Activated naive CD8-positive, alpha-beta T cell treated with anti-CD3 and anti-CD28 coated beads for 36 hours (primary cell): ENCODE measurements at regions not wholly inside any gene's neighbourhood (a gene's known extent, or its start where the extent isn't known, plus 50 kb on each side); places are given as distances from the start of the nearest gene placed in this dataset.

Experiments
- DNase-seq: peaks from one replicate; pipeline ENCODE4 v3.0.0; 2021
- H3K27ac Mint-ChIP-seq: one replicate; pipeline ENCODE4 v1.8.0; 2022; ENCODE audit warnings: mild to moderate bottlenecking, moderate library complexity, mixed read lengths
- H3K27me3 Mint-ChIP-seq: one replicate; pipeline ENCODE4 v1.8.0; 2022; ENCODE audit warnings: mild to moderate bottlenecking, mixed read lengths
- H3K36me3 Mint-ChIP-seq: one replicate; pipeline ENCODE4 v1.8.0; 2021; ENCODE audit warnings: mild to moderate bottlenecking, mixed read lengths
- H3K4me1 Mint-ChIP-seq: one replicate; pipeline ENCODE4 v1.8.0; 2021; ENCODE audit warnings: mixed read lengths
- H3K4me3 Mint-ChIP-seq: one replicate; pipeline ENCODE4 v1.8.0; 2022; ENCODE audit warnings: mild to moderate bottlenecking, moderate library complexity, mixed read lengths
- H3K9me3 Mint-ChIP-seq: one replicate; pipeline ENCODE4 v1.8.0; 2022; ENCODE audit warnings: mixed read lengths

DNA sequence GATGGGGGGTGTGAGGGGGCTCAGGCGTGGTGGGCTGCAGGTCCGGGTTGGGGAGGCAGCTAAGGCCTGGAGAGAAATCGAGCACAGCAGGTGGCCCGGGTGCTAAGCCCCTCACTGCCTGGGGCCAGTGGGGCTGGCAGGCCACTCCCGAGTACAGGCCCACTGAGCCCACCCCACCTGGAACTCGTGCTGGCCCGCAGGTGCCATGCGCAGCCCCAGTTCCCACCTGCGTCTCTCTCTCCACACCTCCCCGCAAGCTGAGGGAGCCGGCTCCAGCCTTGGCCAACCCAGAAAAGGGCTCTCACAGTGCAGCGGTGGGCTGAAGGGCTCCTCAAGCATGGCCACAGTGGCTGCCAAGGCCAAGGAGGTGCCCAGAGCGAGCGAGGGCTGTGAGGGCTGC is 1047.1 kb upstream of the ADGRL4 start:
- H3K4me1 Mint-ChIP-seq, result no peaks in the 10 kb centered on the region
- no peak for DNase-seq
- H3K27me3 Mint-ChIP-seq, result no peaks in the 10 kb centered on the region
- no peaks in the 10 kb centered on the region for H3K36me3 Mint-ChIP-seq
- H3K4me3 Mint-ChIP-seq, result no peak overlapping the region
- no peak overlapping the region for H3K27ac Mint-ChIP-seq
- H3K9me3 Mint-ChIP-seq, result peaks cover 6% of the 10 kb centered on the region

DNA sequence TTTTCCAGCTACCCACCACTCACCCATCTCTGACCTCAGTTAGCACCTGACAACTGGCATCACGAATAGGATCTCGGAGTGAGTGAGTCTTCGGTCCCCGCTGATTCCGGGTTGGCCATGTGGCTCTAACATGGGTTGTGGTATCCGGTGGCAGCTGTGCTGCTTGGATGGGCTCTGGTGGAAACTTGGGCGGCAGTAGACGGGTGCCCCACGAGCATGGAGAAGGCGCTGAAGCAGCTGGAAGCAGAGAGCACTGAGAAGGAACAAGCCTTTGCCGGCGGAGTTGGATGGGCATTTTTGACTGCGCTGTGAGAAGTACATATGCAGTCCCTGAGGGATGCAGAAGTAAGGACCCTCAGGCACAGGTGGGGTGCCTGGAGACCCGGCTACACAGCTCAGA is 1044.0 kb upstream of the ADGRL4 start:
- H3K4me3 Mint-ChIP-seq, result no peak overlapping the region
- no peak for DNase-seq
- peaks cover 6% of the 10 kb centered on the region for H3K9me3 Mint-ChIP-seq
- H3K4me1 Mint-ChIP-seq, result no peaks in the 10 kb centered on the region
- H3K27me3 Mint-ChIP-seq, result no peaks in the 10 kb centered on the region
- H3K36me3 Mint-ChIP-seq, result no peaks in the 10 kb centered on the region
- H3K27ac Mint-ChIP-seq, result no peak overlapping the region

DNA sequence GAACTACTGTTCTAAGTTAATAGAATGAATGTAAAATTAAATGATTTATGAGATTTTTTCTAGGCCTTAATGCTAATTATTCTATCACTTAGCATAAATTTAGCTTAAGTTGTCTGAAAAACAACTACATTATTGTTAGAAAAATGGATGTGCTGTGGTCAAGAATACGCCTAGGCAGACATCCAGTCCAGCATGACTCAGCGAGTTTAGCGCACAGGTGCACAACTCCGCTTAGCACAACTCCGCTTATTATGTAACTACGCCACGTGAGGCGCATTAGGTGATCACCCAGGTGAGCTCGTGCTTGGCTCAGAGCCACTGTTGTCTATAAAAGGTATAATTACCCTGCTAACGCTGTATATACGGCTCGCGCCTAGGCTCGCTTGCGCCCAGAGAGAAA is 1043.6 kb upstream of the ADGRL4 start:
- Mint-ChIP-seq H3K27me3 (no peaks in the 10 kb centered on the region), H3K27ac (no peak overlapping the region), H3K36me3 (no peaks in the 10 kb centered on the region), H3K9me3 (peaks cover 6% of the 10 kb centered on the region), H3K4me1 (no peaks in the 10 kb centered on the region), H3K4me3 (no peak overlapping the region)
- DNase-seq, result no peak

DNA sequence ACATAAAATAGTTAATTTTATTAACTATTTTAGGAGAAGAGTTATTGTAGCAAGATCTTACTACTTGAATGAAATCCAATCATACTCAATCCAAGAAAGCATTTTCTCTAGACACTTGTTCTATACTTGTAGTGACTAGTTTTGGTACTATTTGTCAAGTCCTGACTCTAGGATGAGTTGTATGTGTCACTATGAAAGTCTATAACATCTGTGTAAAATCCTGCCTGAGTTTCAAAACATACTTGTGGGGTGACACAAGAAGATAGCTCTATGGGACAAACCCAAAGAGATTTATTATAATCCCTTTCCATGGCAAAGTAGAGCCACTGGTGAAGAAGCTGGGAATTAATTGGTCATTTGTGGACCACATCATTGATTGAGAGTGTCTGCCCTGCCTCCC is 1042.2 kb upstream of the ADGRL4 start:
- no peak overlapping the region for H3K27ac Mint-ChIP-seq
- no peak overlapping the region for H3K4me3 Mint-ChIP-seq
- no peaks in the 10 kb centered on the region for H3K27me3 Mint-ChIP-seq
- no peaks in the 10 kb centered on the region for H3K4me1 Mint-ChIP-seq
- peaks cover 6% of the 10 kb centered on the region for H3K9me3 Mint-ChIP-seq
- DNase-seq, result no peak
- H3K36me3 Mint-ChIP-seq, result no peaks in the 10 kb centered on the region

DNA sequence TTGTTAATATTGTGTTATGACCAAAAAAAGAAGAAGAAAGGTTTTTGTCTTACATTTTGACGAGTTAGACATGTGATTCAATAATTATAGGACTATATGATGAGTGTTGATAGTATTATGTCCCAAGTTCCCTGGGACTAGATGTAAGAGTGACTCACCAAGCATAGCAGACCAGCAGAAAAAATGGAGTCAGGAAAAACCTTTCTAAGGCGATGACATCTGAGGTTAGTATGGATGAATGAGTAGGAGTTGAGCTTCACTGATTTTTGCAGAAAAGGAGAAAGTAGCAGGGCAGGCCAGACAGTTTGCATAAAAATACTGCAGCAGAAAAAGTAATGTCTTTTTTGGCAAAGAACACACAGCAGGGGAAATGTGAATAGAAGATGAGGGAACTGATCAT is 1041.3 kb upstream of the ADGRL4 start:
- no peaks in the 10 kb centered on the region for H3K36me3 Mint-ChIP-seq
- no peaks in the 10 kb centered on the region for H3K4me1 Mint-ChIP-seq
- H3K27ac Mint-ChIP-seq, result no peak overlapping the region
- DNase-seq, result no peak
- no peak overlapping the region for H3K4me3 Mint-ChIP-seq
- H3K9me3 Mint-ChIP-seq, result peaks cover 5% of the 10 kb centered on the region
- H3K27me3 Mint-ChIP-seq, result no peaks in the 10 kb centered on the region

DNA sequence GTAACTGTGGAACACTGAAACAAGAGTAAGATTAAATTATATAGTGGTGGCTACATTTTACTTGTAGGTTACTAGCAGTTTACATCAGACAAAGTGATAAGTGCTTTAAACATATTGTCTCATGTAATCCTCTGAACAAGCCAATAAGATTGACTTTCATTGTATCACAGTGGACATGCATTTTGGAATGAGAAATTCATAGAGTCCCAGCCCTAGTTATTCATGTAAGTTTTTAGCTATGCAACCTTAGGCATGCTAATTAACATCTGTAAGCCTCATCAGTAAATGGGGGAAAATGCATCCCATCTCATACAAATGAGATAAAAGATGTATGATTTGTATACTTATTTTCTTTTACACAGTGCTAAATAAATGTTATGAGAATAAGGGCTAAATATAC is 1038.1 kb upstream of the ADGRL4 start:
- no peaks in the 10 kb centered on the region for H3K27me3 Mint-ChIP-seq

DNA sequence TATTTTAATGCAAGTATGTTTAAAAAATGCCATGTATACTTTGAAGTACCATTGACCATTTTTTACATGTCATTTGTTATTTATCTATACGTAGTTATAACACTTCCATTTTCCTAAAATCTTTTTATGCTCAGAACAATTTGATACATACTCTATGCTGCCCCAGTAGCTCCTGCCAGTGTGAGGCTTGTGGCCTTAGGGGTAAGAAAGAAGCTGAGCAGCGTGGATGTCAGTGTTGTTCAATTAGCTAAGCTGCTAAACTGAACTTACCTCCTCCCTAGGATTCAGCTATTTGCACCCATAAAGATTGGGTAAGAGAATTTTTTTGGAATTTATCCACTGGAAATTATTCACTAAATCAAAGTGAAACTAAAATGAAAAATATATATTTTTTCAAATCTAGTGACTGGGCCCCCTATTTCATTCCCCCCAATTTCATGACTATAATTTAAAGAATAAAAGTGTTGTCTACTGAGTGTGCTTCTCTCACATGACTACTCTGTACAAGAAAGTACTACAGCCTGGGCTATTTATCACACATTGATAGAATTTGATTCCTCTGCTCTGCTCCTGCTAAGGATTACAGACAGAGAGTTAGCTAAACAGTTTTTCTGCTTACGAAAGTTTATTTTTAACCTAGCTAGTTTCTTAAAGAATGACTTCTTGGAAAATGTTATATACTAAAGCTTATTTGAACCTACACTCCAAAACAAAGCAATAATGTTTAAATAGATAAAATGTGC is 1030.3 kb upstream of the ADGRL4 start:
- H3K4me3 Mint-ChIP-seq, result no peak overlapping the region
- H3K27me3 Mint-ChIP-seq, result no peaks in the 10 kb centered on the region
- H3K36me3 Mint-ChIP-seq, result no peaks in the 10 kb centered on the region
- no peaks in the 10 kb centered on the region for H3K4me1 Mint-ChIP-seq
- H3K9me3 Mint-ChIP-seq, result peaks cover 1% of the 10 kb centered on the region
- DNase-seq, result no peak
- no peak overlapping the region for H3K27ac Mint-ChIP-seq

More for the DNA sequence above, 1038.1 kb upstream of the ADGRL4 start:
- Mint-ChIP-seq H3K4me1 (no peaks in the 10 kb centered on the region), H3K4me3 (no peak overlapping the region), H3K27ac (no peak overlapping the region), H3K36me3 (no peaks in the 10 kb centered on the region), H3K9me3 (no peaks in the 10 kb centered on the region)
- no peak for DNase-seq

DNA sequence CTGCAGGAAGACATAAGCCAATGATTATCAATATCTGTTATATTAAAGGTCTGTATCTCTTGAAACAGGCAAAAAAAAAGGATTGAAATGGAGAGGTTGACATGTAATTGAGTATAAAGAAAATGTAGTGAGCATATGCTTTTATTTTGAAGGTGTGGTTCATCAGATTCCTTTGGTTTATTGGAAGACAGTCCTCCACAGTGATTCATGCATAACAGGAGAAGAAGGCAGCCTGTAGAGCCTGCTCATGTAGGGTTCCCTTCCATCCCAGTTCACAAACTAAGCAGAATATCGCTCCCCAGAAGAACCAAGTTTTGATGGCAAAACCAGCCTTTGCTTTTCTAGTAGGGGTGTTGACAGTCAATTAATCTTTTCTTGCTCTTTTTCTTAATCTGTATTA is 1016.8 kb upstream of the ADGRL4 start:
- no peaks in the 10 kb centered on the region for H3K27me3 Mint-ChIP-seq
- peaks cover 2% of the 10 kb centered on the region for H3K9me3 Mint-ChIP-seq
- H3K4me1 Mint-ChIP-seq, result no peaks in the 10 kb centered on the region
- H3K36me3 Mint-ChIP-seq, result no peaks in the 10 kb centered on the region
- no peak for DNase-seq
- H3K27ac Mint-ChIP-seq, result no peak overlapping the region
- no peak overlapping the region for H3K4me3 Mint-ChIP-seq

DNA sequence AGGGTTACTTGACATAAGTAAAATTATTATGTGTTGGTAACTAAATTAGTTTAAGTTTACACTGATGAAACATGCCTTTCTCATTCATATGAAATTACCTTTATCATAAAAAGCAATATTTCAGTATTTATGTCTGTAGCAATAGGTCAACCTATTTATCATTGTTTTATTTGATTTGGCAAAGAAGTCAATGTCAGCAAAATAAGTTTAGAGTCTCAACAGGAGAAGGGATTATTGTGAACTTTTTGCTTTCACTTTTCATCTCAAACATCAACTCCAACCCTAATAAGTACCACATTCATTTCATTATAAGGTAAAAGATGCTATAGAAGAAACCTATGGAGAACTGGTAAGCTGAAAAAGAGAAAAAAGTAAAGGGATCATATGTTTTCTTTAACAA is 1015.4 kb upstream of the ADGRL4 start:
- no peaks in the 10 kb centered on the region for H3K4me1 Mint-ChIP-seq
- H3K27ac Mint-ChIP-seq, result no peak overlapping the region
- no peak overlapping the region for H3K4me3 Mint-ChIP-seq
- no peaks in the 10 kb centered on the region for H3K9me3 Mint-ChIP-seq
- no peak for DNase-seq
- H3K36me3 Mint-ChIP-seq, result no peaks in the 10 kb centered on the region
- H3K27me3 Mint-ChIP-seq, result no peaks in the 10 kb centered on the region

DNA sequence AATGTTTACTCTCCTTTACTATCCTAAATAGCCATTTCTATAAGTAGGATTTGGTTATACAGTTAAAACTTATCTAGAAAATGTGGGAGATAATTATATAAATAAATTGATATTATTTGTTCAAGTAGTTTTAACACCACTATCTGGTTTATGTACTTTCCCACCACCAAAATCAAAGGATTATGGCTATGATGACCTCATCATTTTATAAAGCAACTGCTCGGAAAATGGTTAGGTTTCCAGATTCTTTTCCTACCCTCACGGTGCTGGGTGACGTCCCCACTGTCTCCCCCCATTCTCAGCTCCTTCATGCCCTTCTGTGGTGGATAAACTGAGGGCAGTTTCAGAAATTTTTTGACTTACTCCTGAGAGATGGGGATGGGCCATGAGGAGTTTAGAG is 1011.8 kb upstream of the ADGRL4 start:
- no peaks in the 10 kb centered on the region for H3K9me3 Mint-ChIP-seq
- no peak overlapping the region for H3K4me3 Mint-ChIP-seq
- no peak overlapping the region for H3K27ac Mint-ChIP-seq
- no peaks in the 10 kb centered on the region for H3K36me3 Mint-ChIP-seq
- H3K4me1 Mint-ChIP-seq, result no peaks in the 10 kb centered on the region
- no peak for DNase-seq
- no peaks in the 10 kb centered on the region for H3K27me3 Mint-ChIP-seq

DNA sequence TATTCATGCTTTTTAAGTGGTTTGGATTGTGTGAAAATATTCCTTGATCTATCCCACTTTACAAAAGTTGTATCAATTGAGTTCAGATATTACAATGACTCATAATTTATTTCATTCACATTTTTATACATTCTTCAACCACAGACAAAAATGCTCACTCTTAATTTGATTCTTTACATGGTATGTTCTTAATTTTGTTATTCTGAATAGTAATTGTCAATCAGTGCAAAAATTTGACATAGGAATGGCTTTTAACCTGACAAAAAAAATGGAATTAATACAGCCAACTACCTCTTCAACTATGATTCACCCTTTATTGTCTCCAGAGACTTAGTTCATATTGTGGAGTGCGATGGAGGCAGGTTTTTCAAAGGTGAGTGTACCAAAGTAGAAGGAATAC is 1002.4 kb upstream of the ADGRL4 start:
- Mint-ChIP-seq H3K4me1 (no peaks in the 10 kb centered on the region), H3K27ac (no peak overlapping the region), H3K4me3 (no peak overlapping the region), H3K27me3 (no peaks in the 10 kb centered on the region), H3K9me3 (peaks cover 2% of the 10 kb centered on the region), H3K36me3 (no peaks in the 10 kb centered on the region)
- no peak for DNase-seq

DNA sequence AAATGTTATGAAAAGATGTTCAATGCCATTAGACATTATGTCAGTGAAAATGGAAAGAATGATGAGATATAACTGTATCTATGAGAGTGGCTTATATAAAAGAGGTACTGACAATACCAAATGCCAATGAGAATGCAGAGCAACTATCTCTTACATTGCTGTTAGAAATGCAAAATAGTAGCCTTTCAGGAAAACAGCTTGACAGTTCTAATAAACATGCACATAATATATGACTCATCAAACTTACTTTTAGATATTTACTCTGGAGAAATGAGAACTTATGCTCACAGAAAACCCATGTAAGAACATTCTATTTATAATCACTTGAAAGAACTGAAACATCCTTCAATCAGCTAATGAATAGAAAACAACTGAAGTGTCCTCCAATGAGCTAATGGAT is 996.7 kb upstream of the ADGRL4 start:
- DNase-seq, result no peak
- H3K27ac Mint-ChIP-seq, result no peak overlapping the region
- no peaks in the 10 kb centered on the region for H3K4me1 Mint-ChIP-seq
- H3K4me3 Mint-ChIP-seq, result no peak overlapping the region
- no peaks in the 10 kb centered on the region for H3K27me3 Mint-ChIP-seq
- no peaks in the 10 kb centered on the region for H3K36me3 Mint-ChIP-seq
- H3K9me3 Mint-ChIP-seq, result peaks cover 6% of the 10 kb centered on the region

DNA sequence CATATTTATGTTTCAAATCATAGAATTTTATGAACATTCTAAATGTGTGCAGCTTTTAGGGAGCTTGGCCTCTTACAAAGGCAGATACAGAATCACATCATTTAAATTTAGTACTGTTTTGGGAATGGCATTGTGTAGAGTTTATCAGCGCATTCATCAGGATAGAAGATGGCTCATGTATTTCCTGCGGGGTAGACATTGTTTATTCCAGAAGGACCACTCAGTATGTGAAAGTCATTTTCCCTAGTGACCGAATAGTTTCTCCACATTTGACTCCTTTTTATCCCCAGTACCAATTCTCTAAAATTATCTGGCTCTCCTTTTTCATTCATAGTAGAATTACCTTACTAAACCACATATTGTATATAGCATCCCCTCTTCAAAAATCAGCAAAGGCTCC is 981.9 kb upstream of the ADGRL4 start:
- Mint-ChIP-seq H3K4me3 (no peak overlapping the region), H3K36me3 (no peaks in the 10 kb centered on the region), H3K4me1 (no peaks in the 10 kb centered on the region), H3K27me3 (no peaks in the 10 kb centered on the region), H3K9me3 (no peaks in the 10 kb centered on the region), H3K27ac (no peak overlapping the region)
- no peak for DNase-seq

DNA sequence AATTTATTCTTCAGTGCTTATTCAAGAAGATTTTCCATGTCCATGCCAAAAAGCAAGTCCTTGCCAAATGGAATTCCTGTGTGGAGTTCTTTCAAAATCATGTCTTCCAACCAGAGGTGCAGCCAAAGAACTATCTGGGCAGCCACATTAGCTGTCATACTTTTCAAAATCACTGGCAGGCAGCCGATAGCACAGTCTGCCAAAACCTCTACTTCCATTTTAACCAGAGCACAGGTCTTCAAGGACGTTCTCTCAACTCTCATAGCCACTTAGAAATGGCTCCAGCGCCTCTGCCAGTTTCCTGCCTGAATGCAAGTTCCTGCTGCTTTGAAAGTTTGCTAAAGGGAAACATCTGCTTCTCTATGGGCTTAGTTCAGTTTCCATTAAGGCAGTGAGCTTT is 975.7 kb upstream of the ADGRL4 start:
- Mint-ChIP-seq H3K9me3 (peaks cover 2% of the 10 kb centered on the region), H3K27me3 (no peaks in the 10 kb centered on the region), H3K36me3 (no peaks in the 10 kb centered on the region), H3K27ac (no peak overlapping the region), H3K4me3 (no peak overlapping the region), H3K4me1 (no peaks in the 10 kb centered on the region)
- DNase-seq, result no peak

DNA sequence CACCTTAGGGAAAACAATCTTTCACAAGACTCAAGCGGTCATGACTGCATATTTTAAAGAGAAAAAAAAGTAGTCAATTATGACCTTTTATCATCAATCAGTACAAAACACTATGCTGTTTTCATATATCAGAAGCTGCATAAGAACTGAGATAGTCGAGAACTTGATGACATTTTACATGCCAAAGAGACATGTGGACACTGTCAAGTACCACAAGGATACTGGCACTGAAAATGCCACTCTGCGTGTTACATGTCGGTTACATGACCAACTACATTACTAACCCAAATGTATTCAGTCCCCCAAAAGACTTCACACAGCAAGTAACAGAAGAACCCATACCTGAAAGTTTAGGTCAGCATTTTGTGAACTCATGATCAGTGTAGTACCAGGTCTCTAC is 975.0 kb upstream of the ADGRL4 start:
- no peaks in the 10 kb centered on the region for H3K36me3 Mint-ChIP-seq
- no peak for DNase-seq

DNA sequence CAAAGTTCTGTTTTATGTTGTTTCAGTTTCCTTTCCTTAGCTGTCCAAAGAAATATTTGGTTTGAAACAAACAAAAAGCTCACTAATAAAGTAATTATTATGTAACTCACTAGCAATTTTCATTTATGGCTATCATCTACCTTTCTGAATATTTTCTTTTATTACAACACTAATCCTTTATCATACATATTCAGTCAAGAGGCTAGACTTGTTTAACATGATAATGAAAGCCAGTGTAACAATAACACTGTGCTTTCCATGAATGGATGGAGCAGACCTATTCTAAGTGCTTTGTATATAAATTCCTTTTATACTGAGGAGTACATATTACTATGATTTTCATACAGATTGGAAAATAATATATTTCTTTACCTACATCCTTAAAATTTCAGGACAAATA is 972.8 kb upstream of the ADGRL4 start:
- Mint-ChIP-seq H3K4me1 (no peaks in the 10 kb centered on the region), H3K36me3 (no peaks in the 10 kb centered on the region), H3K9me3 (peaks cover 2% of the 10 kb centered on the region), H3K27me3 (no peaks in the 10 kb centered on the region), H3K27ac (no peak overlapping the region), H3K4me3 (no peak overlapping the region)
- no peak for DNase-seq

More for the DNA sequence above, 975.0 kb upstream of the ADGRL4 start:
- H3K4me1 Mint-ChIP-seq, result no peaks in the 10 kb centered on the region
- no peak overlapping the region for H3K4me3 Mint-ChIP-seq
- no peaks in the 10 kb centered on the region for H3K27me3 Mint-ChIP-seq
- H3K27ac Mint-ChIP-seq, result no peak overlapping the region
- H3K9me3 Mint-ChIP-seq, result peaks cover 2% of the 10 kb centered on the region
